Motor neuron (in vitro differentiated cells): ENCODE measurements at regions not wholly inside any gene's neighbourhood (a gene's known extent, or its start where the extent isn't known, plus 50 kb on each side); places are given as distances from the start of the nearest gene placed in this dataset.
"Not testable (repeated sequence)": the region's sequence is repeated elsewhere in the genome, so short reads cannot be mapped to it uniquely, and the experiment has no call there.

ENCODE experiments used
- ATAC-seq, 8 experiments: fragments of 200-7000 bp; cut with Tn5 transposase; replicated peaks in 6 of 8; 2 replicates each; pipeline ENCODE4 v1.8.0; 2021; ENCODE audit warnings: mild to moderate bottlenecking in 8 of 8, moderate library complexity in 8 of 8
- H3K27ac ChIP-seq, 2 donors: fragments of 250-450 bp; sonication (Bioruptor Pico); 2 replicates each; pipeline ENCODE4 v1.9.0; 2021; ENCODE audit warnings: antibody characterized with exemption in 2 of 2, mild to moderate bottlenecking in 2 of 2, moderate library complexity in 1 of 2
- H3K4me1 ChIP-seq, 2 donors: fragments of 250-450 bp; sonication (Bioruptor Pico); replicated peaks in 1 of 2; 2 replicates each; pipeline ENCODE4 v1.6.1; 2021; ENCODE audit warnings: antibody characterized with exemption in 2 of 2, mild to moderate bottlenecking in 2 of 2, moderate library complexity in 1 of 2
- H3K4me3 ChIP-seq, 5 donors: fragments of 250-450 bp; sonication (Bioruptor Pico); 2 replicates each; pipeline ENCODE4 v1.9.0; 2021; ENCODE audit warnings: antibody characterized with exemption in 5 of 5, mild to moderate bottlenecking in 5 of 5, moderate library complexity in 4 of 5
- WGBS, 10 experiments: fragments of 450-650 bp; shearing (Covaris generic); methylation state at CpG; one replicate each; pipeline ENCODE4 v1.0.0; 2022; 5-methylcytosine and 5-hydroxymethylcytosine counted together
- in situ Hi-C, 9 experiments: fragments of 400-800 bp; cut with MboI; loops; one replicate each; pipeline ENCODE4 v1.15.0; 2021; ENCODE audit warnings: low sequenced_read_pairs in 9 of 9, low pct_unique_long_range_greater_than_20kb in 2 of 9; ENCODE audit not compliant: unreplicated experiment in 9 of 9

DNA sequence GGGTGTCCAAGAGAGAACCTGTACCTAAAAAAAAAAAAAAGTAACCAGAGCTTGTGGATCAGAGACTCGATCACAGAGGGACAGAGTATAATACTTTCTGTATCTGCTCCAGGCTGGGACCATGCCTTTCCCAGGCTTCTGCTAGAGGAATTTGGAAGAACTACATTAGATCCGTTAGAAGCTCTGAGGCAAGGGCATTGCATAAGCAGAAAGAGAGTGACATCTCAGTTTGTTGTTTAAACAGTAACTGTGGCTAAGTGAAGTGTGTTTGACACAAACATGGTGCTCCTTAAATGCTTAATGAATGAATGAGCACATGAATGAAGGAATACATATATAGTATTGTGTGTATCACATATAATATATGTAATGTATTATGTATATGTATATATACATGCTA lies 131.2 kb downstream of the HS3ST3B1 start:
- in situ Hi-C loops: no loop called here
- ATAC-seq: no peak
- 24 to 100% (median 64%) methylated on average over 1 to 2 of the region's 2 CpGs; no CpG with 5 or more reads in 4 of the 10 experiments for WGBS, 10 experiments
- H3K27ac ChIP-seq: no peak overlapping the region
- no peak overlapping the region for H3K4me3 ChIP-seq
- peaks cover 0 to 4% of the 10 kb centered on the region in 2 donors for H3K4me1 ChIP-seq

DNA sequence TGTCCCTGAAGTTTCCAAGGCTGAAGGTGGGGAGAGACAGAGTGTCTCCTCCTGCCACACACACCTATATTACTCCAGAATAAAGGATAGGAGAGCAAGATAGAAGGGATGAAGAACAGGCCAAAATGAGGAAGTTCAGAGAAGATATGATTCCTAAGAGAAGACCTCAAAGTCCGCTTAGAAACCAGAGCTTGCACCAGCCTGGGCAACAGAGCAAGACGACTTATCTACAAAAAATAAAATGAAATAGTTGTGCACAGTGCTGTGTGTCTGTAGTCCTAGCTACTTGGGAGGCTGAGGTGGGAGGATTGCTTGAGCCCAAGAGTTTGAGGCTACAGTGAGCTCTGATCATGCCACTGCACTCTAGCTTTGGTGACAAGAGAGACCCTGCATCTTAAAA lies 128.2 kb downstream of the HS3ST3B1 start:
- no peak for ATAC-seq
- in situ Hi-C loops: no loop called here
- 80 to 93% (median 83%) methylated on average over 1 to 2 of the region's 2 CpGs; no CpG with 5 or more reads in 5 of the 10 experiments for WGBS, 10 experiments
- Histone ChIP-seq H3K4me3 (no peak overlapping the region), H3K27ac (no peak overlapping the region), H3K4me1 (no peaks in the 10 kb centered on the region)

DNA sequence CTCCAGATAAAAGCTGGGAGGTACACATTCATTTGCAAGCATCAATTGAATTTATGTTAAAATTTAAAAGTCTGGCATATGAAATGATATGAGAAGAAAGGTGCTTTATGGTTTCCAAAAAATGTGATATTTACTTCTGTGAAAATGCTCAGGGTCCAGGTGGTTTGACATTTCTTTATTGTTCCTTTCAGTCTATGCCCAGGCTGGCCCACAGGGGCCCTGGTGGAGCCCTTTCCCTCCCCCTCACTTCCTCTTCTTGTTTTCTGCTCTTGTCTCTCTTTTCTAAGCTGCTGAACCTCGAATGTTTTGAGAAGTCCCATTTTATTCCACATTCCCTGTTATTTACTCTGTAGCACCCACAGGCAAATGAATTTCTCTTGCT lies 127.8 kb downstream of the HS3ST3B1 start:
- in situ Hi-C loops: no loop called here
- WGBS, 10 experiments: 0 to 60% (median 50%) methylated on average over 1 of the region's 1 CpG; no CpG with 5 or more reads in 5 of the 10 experiments
- no peaks in the 10 kb centered on the region for H3K4me1 ChIP-seq
- no peak overlapping the region for H3K27ac ChIP-seq
- H3K4me3 ChIP-seq: no peak overlapping the region
- no peak for ATAC-seq

DNA sequence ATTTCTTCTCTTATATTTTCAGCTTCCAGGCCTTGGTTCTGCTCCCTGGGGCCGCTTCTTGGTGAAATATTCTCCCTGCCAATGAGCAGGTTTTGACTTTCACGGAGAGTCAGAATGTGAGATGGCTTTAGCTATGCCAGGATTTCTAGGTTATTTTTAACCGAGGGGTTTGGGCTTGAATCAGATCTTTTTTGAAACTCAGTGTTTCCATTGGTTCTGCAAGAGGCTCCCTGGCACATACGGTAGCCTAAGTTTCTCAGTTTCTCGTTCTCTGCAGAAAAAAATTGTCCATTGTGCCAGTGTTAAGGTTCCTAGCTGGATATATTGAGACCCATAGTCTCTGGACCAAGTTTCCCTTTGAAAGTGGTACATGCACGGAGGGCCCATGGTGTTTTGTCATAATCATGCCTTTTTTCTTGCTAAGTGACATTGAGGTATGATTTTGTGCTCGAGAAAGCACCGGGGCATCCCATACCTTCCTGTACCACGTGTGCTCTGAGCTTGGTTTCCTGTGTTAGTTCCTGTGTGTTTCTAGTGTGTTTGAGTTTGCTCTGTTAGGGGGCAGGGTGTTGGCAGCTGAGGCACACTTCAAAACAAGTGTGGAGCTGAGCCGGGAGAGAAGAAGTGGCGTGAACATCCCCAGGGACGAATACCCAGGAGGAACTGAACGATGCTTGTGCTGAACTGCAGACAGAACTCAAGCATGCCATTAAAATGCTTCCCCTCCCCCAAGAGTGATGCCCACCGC lies 127.2 kb downstream of the HS3ST3B1 start:
- ATAC-seq: no peak
- H3K4me1 ChIP-seq: no peaks in the 10 kb centered on the region
- H3K27ac ChIP-seq: no peak overlapping the region
- in situ Hi-C loops: no loop called here
- no peak overlapping the region for H3K4me3 ChIP-seq
- WGBS, 10 experiments: 29 to 90% (median 77%) methylated on average over 3 to 13 of the region's 14 CpGs

DNA sequence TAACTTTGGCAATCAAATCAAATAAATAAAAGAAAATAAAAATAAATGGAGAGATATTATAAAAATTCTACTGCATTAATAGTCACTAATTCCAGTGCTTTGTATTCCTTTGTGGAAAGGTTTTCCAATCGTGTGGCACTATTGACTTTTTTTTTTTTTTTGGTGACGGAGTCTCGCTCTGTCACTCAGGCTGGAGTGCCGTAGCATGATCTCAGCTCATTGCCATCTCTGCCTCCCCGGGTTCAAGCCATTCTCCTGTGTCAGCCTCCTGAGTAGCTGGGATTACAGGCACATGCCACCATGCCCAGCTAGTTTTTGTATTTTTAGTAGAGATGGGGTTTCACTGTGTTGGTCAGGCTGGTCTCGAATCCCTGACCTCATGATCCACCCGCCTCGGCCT lies 122.3 kb downstream of the HS3ST3B1 start:
- ATAC-seq, H3K27ac ChIP-seq, H3K4me1 ChIP-seq, H3K4me3 ChIP-seq, in situ Hi-C loops: not testable (repeated sequence)
- 10 to 100% (median 93%) methylated on average over 1 to 6 of the region's 8 CpGs; no CpG with 5 or more reads in 2 of the 10 experiments for WGBS, 10 experiments

DNA sequence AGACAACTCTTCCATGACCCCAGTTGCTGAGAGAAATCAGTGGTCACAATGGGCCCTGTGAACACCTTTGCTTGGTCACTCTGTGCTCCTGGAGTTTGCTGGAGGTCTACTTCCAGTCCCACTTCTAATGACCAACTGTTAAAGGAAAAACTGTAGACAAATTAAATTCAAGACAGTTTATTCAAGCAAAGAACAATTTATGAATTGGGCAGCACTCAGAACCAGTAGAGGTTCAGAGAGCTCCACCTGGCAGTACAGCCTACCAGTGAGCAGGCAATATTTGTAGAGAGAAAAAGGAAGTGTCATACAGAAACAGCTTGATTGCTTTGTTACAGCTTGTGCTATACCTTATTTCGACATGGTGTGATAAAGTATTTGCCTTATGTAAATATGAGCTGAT lies 116.5 kb downstream of the HS3ST3B1 start:
- 0 to 100% (median 80%) methylated on average over 1 of the region's 1 CpG; no CpG with 5 or more reads in 3 of the 10 experiments for WGBS, 10 experiments
- ATAC-seq: no peak
- Histone ChIP-seq H3K4me3 (no peak overlapping the region), H3K4me1 (no peaks in the 10 kb centered on the region), H3K27ac (no peak overlapping the region)
- in situ Hi-C loops: no loop called here

DNA sequence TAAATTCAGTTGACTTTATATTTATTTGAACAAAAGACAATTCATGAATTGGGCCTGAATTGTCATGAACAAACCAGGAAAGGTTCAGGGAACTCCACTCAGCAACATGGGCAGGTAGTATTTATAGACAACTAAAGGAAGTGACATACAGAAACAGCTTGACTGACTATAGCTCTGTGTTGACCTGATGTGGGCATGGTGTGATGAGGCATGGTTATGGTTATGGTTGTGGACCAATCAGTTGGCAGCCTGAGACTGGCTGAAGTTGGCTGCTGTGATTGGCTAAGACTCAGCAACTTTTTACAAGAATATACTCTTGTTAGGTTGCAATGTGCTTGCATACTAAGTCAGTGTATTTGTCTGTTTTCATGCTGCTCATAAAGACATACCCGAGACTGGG lies 108.4 kb downstream of the HS3ST3B1 start:
- in situ Hi-C loops: no loop called here
- ATAC-seq: no peak
- WGBS, 10 experiments: 0 to 80% (median 37%) methylated on average over 1 of the region's 1 CpG; no CpG with 5 or more reads in 4 of the 10 experiments

DNA sequence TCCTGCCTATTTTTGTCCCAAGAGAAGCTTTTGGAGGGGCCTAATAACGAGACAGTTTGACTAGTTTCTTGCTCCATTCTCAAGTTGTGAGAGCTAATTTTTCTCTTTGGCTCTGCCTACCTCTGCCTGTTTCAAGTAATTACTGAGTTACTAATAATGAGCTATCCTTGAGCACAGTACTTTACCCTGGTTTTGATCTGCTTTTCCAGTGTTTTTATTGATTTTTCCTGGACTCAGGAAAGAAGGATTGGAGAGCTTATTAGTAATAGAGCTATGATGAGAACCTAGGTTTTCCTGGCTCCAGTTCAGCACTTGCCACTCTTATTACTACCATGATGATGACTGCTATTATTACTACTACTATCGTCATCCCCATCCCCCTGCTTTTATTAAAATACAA lies 106.7 kb downstream of the HS3ST3B1 start:
- Histone ChIP-seq H3K27ac (no peak overlapping the region), H3K4me3 (no peak overlapping the region), H3K4me1 (no peaks in the 10 kb centered on the region)
- WGBS, 10 experiments: 13 to 100% (median 77%) methylated on average over 1 to 2 of the region's 2 CpGs; no CpG with 5 or more reads in 1 of the 10 experiments
- in situ Hi-C loops: no loop called here
- ATAC-seq: no peak

More for the DNA sequence above, 108.4 kb downstream of the HS3ST3B1 start:
- no peak overlapping the region for H3K27ac ChIP-seq
- no peaks in the 10 kb centered on the region for H3K4me1 ChIP-seq
- no peak overlapping the region for H3K4me3 ChIP-seq

DNA sequence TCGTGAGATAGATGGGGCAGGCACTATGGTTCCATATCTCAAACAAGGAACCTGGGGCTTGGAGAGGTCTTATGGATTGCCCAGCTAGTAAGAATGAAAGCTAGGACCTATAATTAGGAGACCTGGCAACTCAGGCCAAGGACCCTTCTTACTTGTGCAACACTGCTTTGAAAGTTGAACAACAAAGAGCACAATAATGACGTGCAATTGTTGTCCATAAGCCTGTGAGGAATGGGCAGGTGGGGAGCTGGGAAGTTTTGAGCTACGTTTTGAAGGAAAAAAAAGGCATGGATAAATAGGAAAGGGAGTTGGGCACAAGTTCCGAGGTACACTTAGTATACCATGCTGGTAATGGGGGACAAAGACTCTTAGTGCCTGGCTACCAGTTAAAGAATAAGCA lies 104.3 kb downstream of the HS3ST3B1 start:
- Histone ChIP-seq H3K4me3 (no peak overlapping the region), H3K27ac (no peak overlapping the region), H3K4me1 (no peaks in the 10 kb centered on the region)
- in situ Hi-C loops: no loop called here
- 36 to 100% (median 72%) methylated on average over 1 to 4 of the region's 4 CpGs; no CpG with 5 or more reads in 1 of the 10 experiments for WGBS, 10 experiments
- no peak for ATAC-seq
